Endothelial cell of umbilical vein (primary cell): ENCODE measurements at regions not wholly inside any gene's neighbourhood (a gene's known extent, or its start where the extent isn't known, plus 50 kb on each side); places are given as distances from the start of the nearest gene placed in this dataset.

Experiments used
- BruUV-seq: library from RNA; stranded (reverse); fragments of 400-500 nt; replicated peaks from 2 replicates; lab custom pipeline; 2021; lab: Mats Ljungman, UMichigan
- CTCF ChIA-PET: fragments of 300-600, 350-600 bp; sonication (Branson Sonifier 250); formaldehyde crosslinking; loops from one replicate; lab custom pipeline; 2021; ENCODE audit warnings: antibody characterized with exemption, inconsistent platforms; lab: Charles Lee
- POLR2A ChIA-PET: fragments of 300-600, 350-600 bp; sonication (Branson Sonifier 250); formaldehyde crosslinking; loops from one replicate; lab custom pipeline; 2021; ENCODE audit warnings: antibody characterized with exemption, inconsistent platforms; lab: Charles Lee
- DNase-seq: peaks from one replicate; pipeline ENCODE4 v3.0.0-alpha.2; 2011; ENCODE audit warnings: low read depth, low spot score
- FAIRE-seq: peaks from 2 replicates; lab custom pipeline; 2011; peaks lifted over from hg19 to GRCh38; lab: Jason Lieb, UNC
- H2AFZ ChIP-seq: 2 replicates; pipeline ENCODE4 v1.6.0; 2012; ENCODE audit warnings: low read depth, low read length, control low read depth, inconsistent platforms
- H3K27ac ChIP-seq: 2 replicates; pipeline ENCODE4 v1.5.1; 2011; ENCODE audit warnings: low read depth, mild to moderate bottlenecking, control low read depth, low read length, moderate library complexity; ENCODE audit not compliant: insufficient read depth
- H3K27me3 ChIP-seq, 2 experiments: 2 replicates each; pipeline versions ENCODE4 v1.6.0 to v1.6.1; 2011; ENCODE audit warnings: low read length in 2 of 2, mixed read lengths in 1 of 2; ENCODE audit not compliant: control insufficient read depth in 2 of 2, insufficient read depth in 2 of 2
- H3K36me3 ChIP-seq, 2 experiments: 2 replicates in 1 of 2; 3 replicates in 1 of 2; pipeline ENCODE4 v1.5.1; 2011; ENCODE audit warnings: low read length in 2 of 2, mild to moderate bottlenecking in 1 of 2, moderate library complexity in 1 of 2; ENCODE audit not compliant: control insufficient read depth in 2 of 2, insufficient read depth in 2 of 2; ENCODE audit errors: extremely low read depth in 1 of 2
- H3K4me1 ChIP-seq: 3 replicates; pipeline ENCODE4 v1.5.1; 2011; ENCODE audit warnings: mild to moderate bottlenecking, low read length; ENCODE audit not compliant: control insufficient read depth, insufficient read depth; ENCODE audit errors: extremely low read depth
- H3K4me2 ChIP-seq: 2 replicates; pipeline ENCODE4 v1.6.1; 2011; ENCODE audit warnings: low read length, control low read depth, mixed read lengths; ENCODE audit not compliant: insufficient read depth
- H3K4me3 ChIP-seq, 3 experiments: fragments of 200-600 bp in 1 of 3; sonication (generic), shearing (Covaris generic) in 1 of 3; replicated peaks in 1 of 3; 2 replicates each; pipeline ENCODE4 v1.5.1; 2011 to 2016; ENCODE audit warnings: control low read depth in 3 of 3, low read length in 3 of 3, mild to moderate bottlenecking in 2 of 3, inconsistent platforms in 1 of 3, low read depth in 1 of 3, moderate library complexity in 1 of 3; ENCODE audit not compliant: insufficient read depth in 1 of 3
- H3K79me2 ChIP-seq: 2 replicates; pipeline ENCODE4 v1.6.0; 2012; ENCODE audit warnings: low read length, inconsistent platforms; ENCODE audit not compliant: control insufficient read depth, insufficient read depth
- H3K9ac ChIP-seq: replicated peaks from 2 replicates; pipeline ENCODE3; 2011; ENCODE audit warnings: low read length, control low read depth; ENCODE audit not compliant: insufficient read depth; ENCODE audit errors: extremely low read depth
- H3K9me1 ChIP-seq: replicated peaks from 3 replicates; pipeline ENCODE4 v1.6.0; 2011; ENCODE audit warnings: mild to moderate bottlenecking, low read length; ENCODE audit not compliant: control insufficient read depth, insufficient read depth; ENCODE audit errors: extremely low read depth
- H3K9me3 ChIP-seq: replicated peaks from 2 replicates; pipeline ENCODE4 v1.5.1; 2012; ENCODE audit warnings: low read length, inconsistent platforms; ENCODE audit not compliant: control insufficient read depth, insufficient read depth
- H4K20me1 ChIP-seq: replicated peaks from 2 replicates; pipeline ENCODE3; 2011; ENCODE audit warnings: mild to moderate bottlenecking, low read length; ENCODE audit not compliant: control insufficient read depth, insufficient read depth; ENCODE audit errors: extremely low read depth
- EZH2 ChIP-seq: IDR thresholded peaks from 2 replicates; pipeline ENCODE4 v1.6.1; 2012; ENCODE audit warnings: borderline replicate concordance, low read depth, mild to moderate bottlenecking, moderate library complexity, low read length, inconsistent platforms; ENCODE audit not compliant: severe bottlenecking
- FOS ChIP-seq: IDR thresholded peaks from 2 replicates; pipeline ENCODE4 v1.6.1; 2011; ENCODE audit warnings: mild to moderate bottlenecking, low read length, moderate library complexity, borderline replicate concordance; ENCODE audit not compliant: insufficient read depth
- GATA2 ChIP-seq: IDR thresholded peaks from 2 replicates; pipeline ENCODE4 v1.7.0; 2011; ENCODE audit warnings: low read depth, mild to moderate bottlenecking, moderate library complexity, mixed read lengths, low read length; ENCODE audit not compliant: insufficient read length, insufficient read depth
- JUN ChIP-seq: IDR thresholded peaks from 2 replicates; pipeline ENCODE4 v1.6.1; 2011; ENCODE audit warnings: borderline replicate concordance, low read depth; ENCODE audit not compliant: insufficient read length, insufficient read depth
- MYC ChIP-seq: IDR thresholded peaks from one replicate; pipeline ENCODE4 v1.6.1; 2011; ENCODE audit warnings: mild to moderate bottlenecking, low read depth, low read length
- POLR2A ChIP-seq: IDR thresholded peaks from 2 replicates; pipeline ENCODE4 v1.6.1; 2012; ENCODE audit warnings: low read depth, mild to moderate bottlenecking, control low read depth, low read length
- POLR2AphosphoS5 ChIP-seq: IDR thresholded peaks from 2 replicates; pipeline ENCODE4 v1.6.1; 2012; ENCODE audit warnings: low read depth, mild to moderate bottlenecking, control low read depth, low read length, moderate library complexity; ENCODE audit not compliant: insufficient read depth
- dilution Hi-C: fragments of 300-500 bp; cut with MboI; formaldehyde crosslinking; loops from one replicate; pipeline ENCODE4 v1.15.0; 2019; ENCODE audit warnings: low sequenced_read_pairs; ENCODE audit not compliant: extremely low pct_ligation_motif_present
- intact Hi-C: fragments of 100-400 bp; cut with micrococcal nuclease; formaldehyde crosslinking; loops from one replicate; pipeline ENCODE4 v1.10.0; 2022
- TF ChIP-seq, protein P1 (sequence below), 2 donors: IDR thresholded peaks; 1 replicate in 1 of 2; 2 replicates in 1 of 2; pipeline ENCODE4 v1.5.1; 2011; ENCODE audit warnings: low read length in 2 of 2, mild to moderate bottlenecking in 2 of 2, moderate library complexity in 2 of 2, control low read depth in 1 of 2, inconsistent platforms in 1 of 2, low read depth in 1 of 2; ENCODE audit not compliant: insufficient read depth in 1 of 2; ENCODE audit errors: extremely low read depth in 1 of 2
- TF ChIP-seq, protein P2 (sequence below): IDR thresholded peaks from 2 replicates; pipeline ENCODE4 v1.6.1; 2011; ENCODE audit not compliant: insufficient read depth, insufficient read length

DNA sequence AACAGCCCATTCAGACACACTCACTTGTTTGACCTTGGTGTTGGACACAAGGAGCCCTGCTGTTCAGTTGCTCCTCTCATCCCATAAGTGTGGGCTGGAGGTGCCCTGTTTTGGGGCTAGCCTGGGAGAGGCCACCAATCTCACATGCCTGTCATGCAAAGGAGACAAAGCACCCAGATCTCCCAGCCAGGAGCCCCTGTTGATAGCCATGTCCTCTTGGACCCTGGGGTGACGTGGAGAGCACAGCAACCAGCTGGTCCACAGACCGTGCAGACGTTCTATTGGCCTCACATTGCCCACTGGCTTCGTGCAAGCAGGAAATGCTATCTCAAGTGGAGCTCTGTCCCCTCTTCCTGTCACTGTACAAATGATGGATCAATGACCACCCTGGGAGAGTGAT, 240.8 kb downstream of the RPS24 start:
- POLR2A ChIA-PET: no interaction called here

GRCh38 chr10:78276139-78276538, 242.5 kb downstream of the RPS24 start:
- Histone ChIP-seq H2AFZ (no peak overlapping the region), H3K27me3 (peaks cover 2% of the 10 kb centered on the region in 2 experiments), H3K4me3 (no peak overlapping the region), H3K4me2 (no peak overlapping the region), H3K79me2 (no peaks in the 10 kb centered on the region), H3K9ac (no peak overlapping the region), H3K4me1 (no peaks in the 10 kb centered on the region), H4K20me1 (no peaks in the 10 kb centered on the region), H3K27ac (no peak overlapping the region), H3K9me3 (no peaks in the 10 kb centered on the region), H3K36me3 (no peaks in the 10 kb centered on the region), H3K9me1 (no peaks in the 10 kb centered on the region)
- FAIRE-seq (no peak), DNase-seq (no peak)
- dilution Hi-C loops: no loop called here
- no TSS peak for BruUV-seq
- TF ChIP-seq FOS: no peak
- no peak for TF ChIP-seq POLR2AphosphoS5
- no peak for TF ChIP-seq EZH2
- TF ChIP-seq GATA2: no peak
- TF ChIP-seq POLR2A: no peak
- TF ChIP-seq MYC: no peak
- TF ChIP-seq, protein P1, sequence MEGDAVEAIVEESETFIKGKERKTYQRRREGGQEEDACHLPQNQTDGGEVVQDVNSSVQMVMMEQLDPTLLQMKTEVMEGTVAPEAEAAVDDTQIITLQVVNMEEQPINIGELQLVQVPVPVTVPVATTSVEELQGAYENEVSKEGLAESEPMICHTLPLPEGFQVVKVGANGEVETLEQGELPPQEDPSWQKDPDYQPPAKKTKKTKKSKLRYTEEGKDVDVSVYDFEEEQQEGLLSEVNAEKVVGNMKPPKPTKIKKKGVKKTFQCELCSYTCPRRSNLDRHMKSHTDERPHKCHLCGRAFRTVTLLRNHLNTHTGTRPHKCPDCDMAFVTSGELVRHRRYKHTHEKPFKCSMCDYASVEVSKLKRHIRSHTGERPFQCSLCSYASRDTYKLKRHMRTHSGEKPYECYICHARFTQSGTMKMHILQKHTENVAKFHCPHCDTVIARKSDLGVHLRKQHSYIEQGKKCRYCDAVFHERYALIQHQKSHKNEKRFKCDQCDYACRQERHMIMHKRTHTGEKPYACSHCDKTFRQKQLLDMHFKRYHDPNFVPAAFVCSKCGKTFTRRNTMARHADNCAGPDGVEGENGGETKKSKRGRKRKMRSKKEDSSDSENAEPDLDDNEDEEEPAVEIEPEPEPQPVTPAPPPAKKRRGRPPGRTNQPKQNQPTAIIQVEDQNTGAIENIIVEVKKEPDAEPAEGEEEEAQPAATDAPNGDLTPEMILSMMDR (IDR thresholded peaks at IDR 0.05; ENCODE audit: extremely low read depth in 1 of 2, insufficient read depth in 1 of 2, low read depth in 1 of 2, low read length in 2 of 2): no peak
- TF ChIP-seq, protein P2, sequence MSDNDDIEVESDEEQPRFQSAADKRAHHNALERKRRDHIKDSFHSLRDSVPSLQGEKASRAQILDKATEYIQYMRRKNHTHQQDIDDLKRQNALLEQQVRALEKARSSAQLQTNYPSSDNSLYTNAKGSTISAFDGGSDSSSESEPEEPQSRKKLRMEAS: no peak
- no peak for TF ChIP-seq JUN
- ChIA-PET POLR2A (no interaction called here), CTCF (interaction anchor here (1.0 kb wide), 1 partner anchor 9 kb away, joined by 3 read pairs; no protein-coding TSS in a partner anchor)
- intact Hi-C loops: no loop called here

More for the DNA sequence above, 240.8 kb downstream of the RPS24 start:
- no peaks in the 10 kb centered on the region for H3K9me1 ChIP-seq
- H3K9ac ChIP-seq: no peak overlapping the region
- BruUV-seq: no TSS peak
- H3K27ac ChIP-seq: no peak overlapping the region
- CTCF ChIA-PET: interaction anchor here (1.0 kb wide), 1 partner anchor 36 kb away, joined by 3 read pairs; no protein-coding TSS in a partner anchor
- no peaks in the 10 kb centered on the region for H3K9me3 ChIP-seq
- no peak overlapping the region for H2AFZ ChIP-seq
- peaks cover 2% of the 10 kb centered on the region in 2 experiments for H3K27me3 ChIP-seq
- TF ChIP-seq, protein P1 (IDR thresholded peaks at IDR 0.05; ENCODE audit: extremely low read depth in 1 of 2, insufficient read depth in 1 of 2, low read depth in 1 of 2, low read length in 2 of 2): no peak
- no peak for TF ChIP-seq MYC
- H4K20me1 ChIP-seq: no peaks in the 10 kb centered on the region
- H3K36me3 ChIP-seq: no peaks in the 10 kb centered on the region
- no peak overlapping the region for H3K4me2 ChIP-seq
- no peak for DNase-seq
- intact Hi-C loops: no loop called here
- FAIRE-seq: no peak
- dilution Hi-C loops: no loop called here
- no peaks in the 10 kb centered on the region for H3K4me1 ChIP-seq
- no peaks in the 10 kb centered on the region for H3K79me2 ChIP-seq
- no peak overlapping the region for H3K4me3 ChIP-seq
